Right lobe of liver (tissue), 6 donors: ENCODE measurements at regions not wholly inside any gene's neighbourhood (a gene's known extent, or its start where the extent isn't known, plus 50 kb on each side); places are given as distances from the start of the nearest gene placed in this dataset.

Source experiments
- ATAC-seq, 4 donors: fragments of 200-7000 bp; cut with Tn5 transposase; one replicate each; pipeline ENCODE4 v1.9.1; 2020; ENCODE audit warnings: mild to moderate bottlenecking in 4 of 4, moderate library complexity in 4 of 4
- DNase-seq, 3 donors: peaks; one replicate each; pipeline ENCODE4 v3.0.0-alpha.2; 2020
- H3K27ac ChIP-seq, 3 donors: fragments of 200-600 bp; one replicate each; pipeline ENCODE4 v1.8.0; 2022
- H3K27me3 ChIP-seq, 2 donors: fragments of 200-600 bp; one replicate each; pipeline ENCODE4 v1.8.0; 2022
- H3K36me3 ChIP-seq, 4 donors: fragments of 200-600 bp; sonication (generic) in 1 of 4; one replicate each; pipeline versions ENCODE4 v1.5.1 to v1.8.0; 2017 to 2022; ENCODE audit warnings: control low read depth in 1 of 4
- H3K4me1 ChIP-seq, 4 donors: fragments of 200-600 bp; sonication (generic) in 1 of 4; one replicate each; pipeline versions ENCODE4 v1.5.1 to v1.8.0; 2017 to 2022; ENCODE audit warnings: control low read depth in 1 of 4
- H3K4me3 ChIP-seq, 3 donors: fragments of 200-600 bp; one replicate each; pipeline ENCODE4 v1.8.0; 2022
- H3K9me3 ChIP-seq, 4 donors: fragments of 200-600 bp; sonication (generic) in 1 of 4; one replicate each; pipeline versions ENCODE4 v1.5.1 to v1.8.0; 2017 to 2022; ENCODE audit warnings: control low read depth in 1 of 4
- CTCF ChIP-seq, 4 donors: fragments of 200-600 bp in 3 of 4; fragments of 450-650 bp in 1 of 4; IDR thresholded peaks; one replicate each; pipeline versions ENCODE4 v1.5.1 to v1.8.0; 2016 to 2022; ENCODE audit warnings: antibody characterized with exemption in 4 of 4, mild to moderate bottlenecking in 2 of 4
- POLR2A ChIP-seq: fragments of 450-650 bp; IDR thresholded peaks from one replicate; pipeline ENCODE4 v1.6.1; 2017; ENCODE audit warnings: antibody characterized with exemption, mild to moderate bottlenecking
- WGBS: methylation state at CpG from one replicate; pipeline ENCODE4 v1.1.6; 2018; ENCODE audit warnings: low coverage, low lambda C conversion rate; ENCODE audit not compliant: insufficient coverage; ENCODE audit errors: missing lambda C conversion rate; 5-methylcytosine and 5-hydroxymethylcytosine counted together
- intact Hi-C, 2 donors: fragments of 100-400 bp; cut with DNase I; formaldehyde crosslinking; loops; one replicate each; pipeline versions ENCODE4 v1.11.2 to v1.14.1; 2022
- donor health status: DM: no; HTN: yes; CAD: no.
- donor health status: DM: no; HTN: no; CAD: no.
- donor health status: DM: no; HTN: no; CAD: no.
- donor health status: DM: no; HTN: yes; CAD: no.
- donor health status: DM: no; HTN: yes; CAD: no.

- H3K36me3 ChIP-seq, result no peaks in the 10 kb centered on the region
- no peaks in the 10 kb centered on the region for H3K27me3 ChIP-seq
- no peak for DNase-seq
- intact Hi-C loops, result no loop called here
- ATAC-seq, result no peak
- H3K4me1 ChIP-seq, result peaks cover 0 to 10% (median 3%) of the 10 kb centered on the region in 4 donors
- no peak overlapping the region for H3K27ac ChIP-seq
- no peak overlapping the region for H3K4me3 ChIP-seq
- no peaks in the 10 kb centered on the region for H3K9me3 ChIP-seq
- WGBS, result 80% methylated on average over 3 of the region's 3 CpGs
- TF ChIP-seq POLR2A, result no peak
- TF ChIP-seq CTCF (IDR thresholded peaks at IDR 0.05), result no peak
Observed at GRCh38 chr12:19947344-19947743, 421.0 kb upstream of the PDE3A start.

- TF ChIP-seq CTCF (IDR thresholded peaks at IDR 0.05) (no peak), POLR2A (no peak)
- Histone ChIP-seq H3K36me3 (no peaks in the 10 kb centered on the region), H3K4me3 (no peak overlapping the region), H3K4me1 (no peaks in the 10 kb centered on the region), H3K27me3 (no peaks in the 10 kb centered on the region), H3K27ac (no peak overlapping the region), H3K9me3 (no peaks in the 10 kb centered on the region)
- intact Hi-C loops, result no loop called here
- DNase-seq (no peak), ATAC-seq (no peak)
- WGBS, result 57% methylated on average over 4 of the region's 4 CpGs
Observed at GRCh38 chr12:19951664-19952063, 416.7 kb upstream of the PDE3A start.

GRCh38 chr12:19953734-19954133 lies 414.6 kb upstream of the PDE3A start:
- no peak for TF ChIP-seq CTCF (IDR thresholded peaks at IDR 0.05)
- TF ChIP-seq POLR2A, result no peak
- H3K9me3 ChIP-seq, result no peaks in the 10 kb centered on the region
- WGBS, result 88% methylated on average over 1 of the region's 1 CpG
- DNase-seq (no peak), ATAC-seq (peak in 1 of 4 donors; percentile 14)
- no peaks in the 10 kb centered on the region for H3K27me3 ChIP-seq
- H3K4me1 ChIP-seq, result no peaks in the 10 kb centered on the region
- intact Hi-C loops, result no loop called here
- no peak overlapping the region for H3K4me3 ChIP-seq
- H3K27ac ChIP-seq, result no peak overlapping the region
- no peaks in the 10 kb centered on the region for H3K36me3 ChIP-seq

GRCh38 chr12:19954163-19954562 lies 414.2 kb upstream of the PDE3A start:
- Histone ChIP-seq H3K27me3 (no peaks in the 10 kb centered on the region), H3K4me1 (no peaks in the 10 kb centered on the region), H3K36me3 (no peaks in the 10 kb centered on the region), H3K4me3 (no peak overlapping the region), H3K9me3 (no peaks in the 10 kb centered on the region), H3K27ac (no peak overlapping the region)
- 91% methylated on average over 4 of the region's 4 CpGs for WGBS
- no peak for TF ChIP-seq POLR2A
- no peak for TF ChIP-seq CTCF (IDR thresholded peaks at IDR 0.05)
- no peak for DNase-seq
- no peak for ATAC-seq
- intact Hi-C loops, result no loop called here
